ENCODE measurements at regions not wholly inside any gene's neighbourhood (a gene's known extent, or its start where the extent isn't known, plus 50 kb on each side); places are given as distances from the start of the nearest gene placed in this dataset.
"Not testable (repeated sequence)": the region's sequence is repeated elsewhere in the genome, so short reads cannot be mapped to it uniquely, and the experiment has no call there.

- DNase-seq: not testable (repeated sequence)
Observed at GRCh38 chrX:134045372-134045771, 60.0 kb upstream of the GPC3 start.

DNA sequence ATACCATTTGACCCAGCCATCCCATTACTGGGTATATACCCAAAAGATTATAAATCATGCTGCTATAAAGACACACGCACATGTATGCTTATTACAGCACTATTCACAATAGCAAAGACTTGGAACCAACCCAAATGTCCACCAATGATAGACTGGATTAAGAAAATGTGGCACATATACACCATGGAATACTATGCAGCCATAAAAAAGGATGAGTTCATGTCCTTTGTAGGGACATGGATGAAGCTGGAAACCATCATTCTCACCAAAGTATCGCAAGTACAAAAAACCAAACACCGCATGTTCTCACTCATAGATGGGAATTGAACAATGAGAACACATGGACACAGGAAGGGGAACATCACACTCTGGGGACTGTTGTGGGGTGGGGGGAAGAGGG, 81.7 kb upstream of the GPC3 start:
- DNase-seq: not testable (repeated sequence)

GRCh38 chrX:134071899-134072298, 86.5 kb upstream of the GPC3 start:
- DNase-seq: not testable (repeated sequence)

DNA sequence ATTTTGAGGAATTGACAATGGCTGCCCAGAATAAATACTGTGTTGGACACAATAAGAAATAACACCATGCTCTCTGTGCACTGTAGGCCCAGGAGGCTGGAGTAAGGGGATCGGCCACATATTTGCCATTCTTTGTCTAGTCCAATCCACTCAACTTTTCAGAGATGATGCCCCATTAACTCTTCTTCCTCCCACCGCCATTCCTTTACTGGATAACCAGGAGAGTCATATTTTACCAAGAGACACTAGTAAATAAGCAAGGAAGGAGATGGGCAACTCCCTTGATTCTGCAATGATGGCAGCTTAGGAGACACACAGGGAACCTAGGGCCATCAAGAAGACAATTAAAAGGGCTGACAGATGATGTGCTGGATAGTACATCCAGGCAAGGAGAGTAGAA, 87.9 kb upstream of the GPC3 start:
- no peak for DNase-seq

GRCh38 chrX:134074151-134074550, 88.8 kb upstream of the GPC3 start:
- no peak for DNase-seq

DNA sequence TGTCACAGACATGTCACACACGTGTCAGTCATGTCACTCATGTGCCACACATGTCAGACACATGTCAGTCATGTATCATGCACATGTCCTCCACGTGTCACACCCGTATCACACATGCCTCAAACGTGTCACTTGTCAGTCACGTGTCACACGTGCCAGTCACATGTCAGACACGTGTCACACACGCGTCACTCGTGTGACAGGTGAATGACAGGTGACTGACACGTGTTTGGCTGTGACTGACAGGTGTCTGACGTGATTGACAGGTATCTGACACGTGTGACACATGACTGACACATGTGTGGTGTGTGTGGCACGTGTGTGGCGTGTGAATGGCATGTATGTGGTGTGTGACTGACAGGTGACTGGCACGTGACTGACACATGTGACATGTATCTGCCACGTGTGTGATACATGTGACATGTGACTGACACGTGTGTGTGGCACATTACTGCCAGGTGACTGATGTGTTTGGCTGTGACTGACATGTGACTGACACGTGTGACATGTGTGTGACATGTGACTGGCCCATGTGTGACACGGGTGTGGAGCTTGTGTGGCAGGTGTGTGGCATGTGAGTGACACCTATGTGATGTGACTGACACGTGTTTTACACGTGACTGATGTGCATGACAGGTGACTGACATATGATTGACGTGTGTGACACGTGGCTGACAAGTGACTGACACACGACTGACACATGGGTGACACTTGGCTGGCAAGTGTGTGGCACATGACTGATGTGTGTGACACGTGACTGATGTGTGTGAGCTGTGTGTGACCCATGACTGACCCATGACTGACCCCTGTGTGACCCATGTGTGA, 90.7 kb upstream of the GPC3 start:
- no peak for DNase-seq

DNA sequence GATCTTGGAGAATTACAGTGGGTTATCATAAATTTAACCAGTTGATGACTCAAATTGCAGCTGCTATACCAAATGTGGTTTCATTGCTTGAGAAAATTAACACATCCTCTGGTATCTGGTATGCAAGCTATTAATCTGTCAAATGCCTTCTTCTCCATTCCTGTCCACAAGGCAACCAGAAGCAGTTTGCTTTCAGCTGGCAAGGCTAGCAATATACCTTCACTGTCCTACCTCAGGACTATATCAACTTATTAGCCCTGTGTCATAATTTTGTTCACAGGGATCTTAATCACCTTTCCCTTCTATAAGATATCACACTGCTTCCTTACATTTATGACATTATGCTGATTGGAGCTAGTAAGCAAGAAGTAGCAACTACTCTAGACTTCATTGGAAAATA, 110.0 kb upstream of the GPC3 start:
- no peak for DNase-seq

GRCh38 chrX:134101636-134102035, 116.2 kb upstream of the GPC3 start:
- no peak for DNase-seq

- no peak for DNase-seq
Observed at GRCh38 chrX:134115270-134115669, 121.7 kb upstream of the CCDC160 start.

DNA sequence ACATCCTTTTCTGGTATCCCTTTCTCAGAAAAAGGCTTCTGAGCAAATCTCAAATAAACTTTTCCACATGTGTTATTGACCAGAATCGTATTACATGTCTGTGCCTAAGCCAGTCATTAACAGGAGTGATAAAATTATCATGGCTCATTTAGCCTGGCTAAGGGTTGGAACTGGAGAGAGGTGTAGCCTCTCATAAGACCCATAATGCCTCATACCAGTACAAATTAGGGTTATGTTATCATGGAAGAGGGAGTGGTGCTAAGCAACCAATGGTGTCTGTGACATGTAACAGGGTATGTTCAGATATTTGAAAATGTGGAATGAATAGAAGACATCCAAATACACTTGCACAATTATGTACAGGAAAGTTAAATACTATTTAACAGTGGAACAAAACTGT, 99.6 kb upstream of the CCDC160 start:
- no peak for DNase-seq

DNA sequence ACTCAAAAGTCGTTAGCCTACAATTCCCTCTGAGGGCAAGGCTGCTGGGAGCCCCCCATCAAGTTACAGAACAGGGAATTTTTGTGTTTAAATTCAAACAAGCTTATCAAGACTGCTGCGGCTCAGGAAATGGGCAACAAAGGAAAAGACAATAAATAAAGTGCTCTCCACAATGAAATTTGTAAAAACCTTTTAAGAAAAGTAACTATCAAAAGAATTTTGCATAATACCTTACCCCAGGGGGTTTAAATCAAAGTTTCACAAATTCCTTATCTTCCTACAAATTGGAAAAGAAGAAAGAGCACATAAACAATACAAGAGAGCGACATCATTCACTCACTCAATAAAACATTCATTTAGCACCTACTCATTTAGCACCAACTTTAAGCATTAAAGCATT, 97.9 kb upstream of the CCDC160 start:
- DNase-seq: no peak

DNA sequence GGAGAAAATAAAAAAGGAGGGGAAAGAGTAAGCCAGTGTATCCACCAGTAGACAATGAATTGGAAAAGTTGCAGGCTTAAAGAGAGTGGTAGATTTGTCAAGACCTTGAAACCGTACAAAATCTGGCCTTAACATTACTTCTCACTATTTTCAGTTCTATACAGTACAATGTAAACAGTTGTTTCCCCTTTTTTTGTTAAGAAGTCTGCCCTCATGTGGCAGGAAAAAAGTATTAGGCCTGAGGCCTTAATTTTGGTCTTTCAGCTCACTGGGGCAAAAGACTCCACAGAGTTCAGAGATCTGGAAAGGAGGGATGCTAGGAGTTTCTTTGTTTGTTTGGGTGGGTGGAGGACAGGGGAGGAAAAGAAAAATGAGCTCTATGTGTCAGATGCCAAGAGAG, 92.8 kb upstream of the CCDC160 start:
- no peak for DNase-seq

DNA sequence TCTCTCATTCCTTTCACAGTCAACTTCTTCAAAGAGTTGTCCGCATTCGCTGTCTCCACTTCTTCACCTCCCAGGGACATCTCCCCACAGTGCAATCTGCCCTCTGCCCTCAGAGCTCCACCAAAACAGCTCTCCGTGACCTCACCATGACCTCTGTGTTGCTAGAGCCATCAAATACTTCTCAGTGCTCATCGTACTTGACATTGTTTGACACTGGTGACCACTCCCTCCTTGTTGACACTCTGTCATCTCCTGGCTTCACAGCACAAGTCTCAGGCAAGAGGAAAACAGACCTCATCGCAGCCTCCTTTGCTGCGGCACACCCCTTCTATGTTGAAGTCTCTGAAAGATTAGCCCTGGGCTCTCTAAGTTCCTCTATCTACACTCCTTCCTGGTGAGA, 90.5 kb upstream of the CCDC160 start:
- DNase-seq: peak; percentile 7

DNA sequence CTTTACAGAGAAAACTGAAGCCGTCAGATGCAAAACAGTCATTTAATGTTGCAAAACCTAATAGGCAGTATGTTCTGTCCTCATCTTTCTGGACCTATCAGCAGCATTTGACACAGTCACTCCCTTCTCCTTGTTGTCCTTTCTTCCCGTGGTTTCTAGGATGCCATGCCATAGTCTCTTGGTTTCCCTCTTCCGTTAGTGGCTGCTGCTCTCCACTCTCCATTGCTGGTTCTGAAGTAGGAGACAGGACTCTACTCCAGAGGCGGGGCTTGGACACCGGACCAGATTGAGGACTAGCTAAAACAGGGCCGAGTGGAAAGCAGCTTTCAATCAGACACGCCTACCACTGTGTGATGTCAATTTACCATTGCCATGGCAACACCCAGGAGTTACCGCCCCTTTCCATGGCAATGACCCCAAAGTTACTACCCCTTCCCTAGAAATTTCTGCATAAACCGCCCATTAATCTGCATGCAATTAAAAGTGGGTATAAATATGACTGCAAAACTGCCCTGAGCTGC, 88.8 kb upstream of the CCDC160 start:
- no peak for DNase-seq

DNA sequence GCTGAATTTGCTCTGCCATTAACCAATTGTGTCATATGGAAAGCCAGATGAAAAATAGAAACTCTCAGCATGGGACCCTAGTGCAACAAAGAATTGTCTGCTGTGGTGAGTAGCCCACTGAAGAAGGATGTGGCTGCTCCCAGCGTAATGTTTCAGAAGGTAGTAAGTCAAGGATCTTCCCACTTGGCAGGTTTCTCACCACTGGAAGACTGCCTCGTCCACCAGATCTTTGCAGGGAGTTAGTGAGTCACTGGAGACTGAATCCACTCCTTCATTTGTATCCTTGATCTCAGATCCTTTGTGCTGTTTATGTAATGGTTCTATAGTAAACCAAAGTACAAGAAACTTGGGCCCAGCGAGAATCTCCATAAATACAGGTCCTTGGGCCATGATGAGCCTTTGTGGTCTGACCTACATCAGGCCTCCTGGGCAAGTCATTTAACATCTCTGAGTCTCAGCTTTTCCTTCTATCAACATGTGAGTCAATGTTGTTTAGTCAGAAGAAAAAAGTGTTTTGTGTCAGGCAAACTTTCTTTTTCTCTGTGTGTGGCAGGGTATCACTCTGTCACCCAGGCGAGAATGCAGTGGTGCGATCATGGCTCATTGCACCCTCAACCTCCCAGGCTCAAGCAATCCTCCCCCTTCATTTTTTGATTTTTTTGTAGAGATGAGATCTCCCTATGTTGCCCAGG, 78.0 kb upstream of the CCDC160 start:
- DNase-seq: no peak

DNA sequence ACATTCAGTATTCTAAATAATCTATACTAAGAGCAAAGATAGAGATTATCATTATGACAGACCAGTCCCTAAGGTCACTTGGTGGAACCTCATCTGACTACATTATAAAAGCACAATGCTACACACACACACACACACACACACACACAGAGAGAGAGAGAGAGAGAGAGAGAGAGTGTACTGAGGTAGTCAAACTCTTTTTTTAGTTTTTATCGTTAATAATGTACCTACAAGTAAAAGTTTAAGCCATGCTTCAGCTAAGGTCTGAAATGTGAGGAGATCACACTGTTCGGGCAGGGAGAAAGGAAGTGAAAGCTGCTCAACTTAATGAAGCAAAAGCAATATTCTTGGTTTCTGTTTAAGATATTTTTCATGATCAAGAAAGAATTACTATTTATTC, 75.8 kb upstream of the CCDC160 start:
- DNase-seq: no peak

GRCh38 chrX:134162032-134162431, 75.0 kb upstream of the CCDC160 start:
- DNase-seq: no peak

GRCh38 chrX:134163836-134164235, 73.1 kb upstream of the CCDC160 start:
- DNase-seq: no peak

DNA sequence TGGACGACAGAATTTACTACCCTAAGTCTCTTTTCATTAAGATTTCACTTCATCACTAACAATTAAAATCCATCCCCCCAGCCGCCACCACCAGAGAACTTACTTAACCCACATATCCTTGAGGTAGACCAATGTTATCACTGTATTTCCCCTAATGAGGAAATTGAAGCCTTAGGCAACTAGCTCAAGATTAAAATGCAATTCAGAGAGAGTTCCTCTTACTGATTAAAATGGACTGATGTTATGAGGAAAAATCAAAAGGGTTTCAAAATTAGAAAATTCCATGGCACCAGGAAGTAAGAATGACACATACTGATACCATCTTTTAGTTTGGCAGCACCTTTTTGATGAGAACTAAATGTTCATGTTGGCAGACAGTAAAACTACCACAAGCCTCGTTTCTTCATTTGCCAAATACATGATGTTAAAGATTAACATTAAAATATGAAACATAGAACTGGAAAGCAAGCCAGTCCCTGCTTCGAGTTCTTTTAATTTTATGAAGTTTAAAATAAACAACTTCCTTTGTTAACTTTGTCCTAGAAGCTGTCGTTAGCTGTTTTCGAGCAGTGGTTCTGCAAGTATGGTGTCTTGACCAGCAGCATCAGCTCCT, 69.3 kb upstream of the CCDC160 start:
- no peak for DNase-seq

GRCh38 chrX:134171661-134172587, 65.1 kb upstream of the CCDC160 start:
- peak; percentile 78 for DNase-seq

- DNase-seq: peak; percentile 74
Observed at GRCh38 chrX:134172588-134173259, 64.3 kb upstream of the CCDC160 start.
